Eye (tissue), 1 donor: ENCODE measurements at regions not wholly inside any gene's neighbourhood (a gene's known extent, or its start where the extent isn't known, plus 50 kb on each side); places are given as distances from the start of the nearest gene placed in this dataset.
"Not testable (repeated sequence)": the region's sequence is repeated elsewhere in the genome, so short reads cannot be mapped to it uniquely, and the experiment has no call there.

Experiments
- DNase-seq: peaks from one replicate; pipeline ENCODE4 v3.0.0-alpha.2; 2015

DNA sequence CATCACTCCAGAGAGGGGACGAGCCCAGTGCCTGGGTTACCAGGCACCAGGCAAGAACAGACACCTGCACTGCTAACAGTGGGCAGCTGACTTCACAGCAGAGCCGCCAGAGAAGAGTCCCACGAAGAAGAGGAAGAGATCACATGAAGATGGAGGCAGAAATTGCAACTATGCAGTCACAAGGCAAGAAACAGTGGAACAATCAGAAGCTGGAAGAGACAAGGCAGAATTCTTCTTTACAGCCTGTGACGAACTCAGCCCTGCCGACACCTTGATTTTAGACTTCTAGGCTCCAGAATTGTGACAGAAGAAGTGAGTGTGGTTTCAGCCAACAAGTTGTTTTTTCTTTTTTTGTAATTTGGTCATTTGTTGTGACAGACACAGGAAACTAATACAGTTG lies 59.2 kb downstream of the IL12A start:
- no peak for DNase-seq

DNA sequence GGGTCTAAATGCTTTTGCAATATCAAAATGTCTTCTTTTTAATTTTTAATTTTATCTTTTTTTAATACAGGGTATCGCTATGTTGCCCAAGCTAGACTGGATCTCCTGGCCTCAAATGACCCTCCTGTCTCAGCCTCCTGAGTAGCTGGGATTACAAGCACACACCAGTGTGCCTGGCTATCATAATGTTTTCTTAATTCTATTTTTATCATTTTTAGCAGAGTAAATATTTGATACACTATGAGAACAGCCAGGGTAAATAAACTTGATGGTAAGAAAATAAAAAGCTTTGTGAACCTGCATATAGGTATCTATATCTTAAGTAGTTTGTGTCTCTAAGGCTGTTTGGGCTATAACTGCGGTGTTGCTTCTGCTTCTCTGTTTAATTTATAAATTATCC lies 60.4 kb downstream of the IL12A start:
- no peak for DNase-seq

DNA sequence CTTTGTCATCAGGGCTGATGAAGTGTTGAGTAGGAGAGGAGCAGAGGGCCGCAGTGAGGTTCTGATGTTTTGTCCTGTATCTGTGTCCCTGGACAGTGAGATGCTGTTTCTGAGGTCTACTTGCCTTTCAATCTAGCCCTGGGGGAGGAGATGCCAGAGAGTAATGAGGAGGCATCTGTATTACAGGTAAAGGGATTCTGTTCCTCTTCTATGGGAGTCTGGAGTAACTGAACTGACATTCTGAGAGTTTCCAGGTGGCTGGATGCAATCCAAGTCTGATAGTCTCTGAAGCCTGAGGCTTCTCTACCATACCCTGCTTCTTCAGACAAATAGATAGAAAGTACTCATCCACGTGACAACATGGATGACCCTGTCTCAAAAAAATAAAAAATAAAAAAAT lies 60.9 kb downstream of the IL12A start:
- DNase-seq: peak; percentile 3

DNA sequence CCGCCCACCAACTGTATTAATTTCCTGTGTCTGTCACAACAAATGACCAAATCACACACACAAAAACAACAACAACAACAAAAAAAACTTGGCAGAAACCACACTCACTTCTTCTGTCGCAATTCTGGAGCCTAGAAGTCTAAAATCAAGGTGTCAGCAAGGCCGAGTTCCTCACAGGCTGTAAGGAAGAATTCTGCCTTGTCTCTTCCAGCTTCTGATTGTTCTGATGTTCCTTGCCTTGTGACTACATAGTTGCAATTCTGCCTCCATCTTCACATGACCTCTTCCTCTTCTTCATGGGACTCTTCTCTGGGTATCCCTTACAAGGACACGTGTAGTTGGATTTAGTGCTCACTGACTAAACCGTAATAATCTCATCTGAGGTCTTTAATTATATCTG lies 61.4 kb downstream of the IL12A start:
- no peak for DNase-seq

DNA sequence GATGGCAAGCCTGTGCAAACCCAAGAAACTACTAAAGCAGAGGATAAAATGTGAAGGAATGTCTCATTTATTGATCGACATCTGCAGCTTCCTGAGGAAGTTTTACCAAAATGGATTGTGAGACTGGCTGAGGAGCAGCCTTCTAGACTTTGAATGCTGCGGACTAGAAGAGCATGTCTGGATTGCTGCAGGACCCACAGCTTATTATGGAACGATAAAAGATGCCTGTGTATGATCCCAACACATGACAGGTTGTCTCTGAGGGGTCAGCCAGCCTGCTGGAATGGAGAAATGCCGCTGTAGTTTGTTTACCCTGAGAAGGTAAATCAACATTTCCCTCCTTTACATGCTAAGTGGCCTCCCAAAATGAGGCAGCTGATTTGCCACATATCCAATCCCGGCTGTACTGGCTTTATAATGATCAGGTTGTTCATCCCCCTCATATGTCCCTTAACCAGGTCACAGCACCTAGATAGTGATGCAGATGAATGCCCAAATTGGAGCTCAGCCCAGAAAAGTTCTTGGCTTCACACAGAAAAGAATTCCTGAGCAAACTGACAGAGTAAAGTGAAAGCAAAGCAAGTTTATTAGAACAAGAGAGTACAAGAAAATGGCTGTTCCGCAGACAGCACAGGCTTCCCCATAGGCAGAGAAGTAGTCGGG lies 63.9 kb downstream of the IL12A start:
- peak; percentile 11 for DNase-seq

DNA sequence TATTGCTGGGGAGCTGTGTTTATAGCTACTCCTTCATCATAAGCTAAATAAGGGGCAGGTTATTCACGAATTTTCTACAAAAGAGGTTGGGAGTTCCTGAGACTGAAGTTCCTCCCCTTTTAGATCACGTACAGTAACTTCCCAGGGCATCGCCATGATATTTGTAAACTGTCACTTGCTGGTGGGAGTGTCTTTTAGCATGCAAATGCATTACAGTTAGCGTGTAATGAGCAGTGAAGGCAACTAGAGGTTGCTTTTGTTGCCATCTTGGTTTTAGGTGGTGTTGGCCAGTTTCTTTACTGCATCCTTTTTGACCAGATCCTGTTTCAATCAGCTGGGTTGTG lies 64.4 kb downstream of the IL12A start:
- no peak for DNase-seq

DNA sequence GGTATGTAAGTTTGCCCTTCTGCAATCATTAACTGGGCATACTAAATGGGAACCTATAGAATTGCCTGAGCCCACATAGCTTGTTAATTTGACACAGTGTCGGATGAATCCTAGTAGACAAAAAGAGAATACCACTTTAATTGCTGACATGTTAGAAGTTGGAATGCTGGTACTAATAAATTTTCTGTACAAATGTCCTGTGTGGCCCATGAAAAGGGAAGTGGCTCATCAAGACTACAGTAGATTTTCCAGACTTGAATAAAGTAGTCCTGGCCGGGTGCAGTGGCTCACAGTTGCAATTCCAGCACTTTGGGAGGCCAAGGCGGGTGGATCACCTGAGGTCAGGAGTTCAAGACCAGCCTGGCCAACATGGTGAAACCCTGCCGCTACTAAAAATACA lies 66.2 kb downstream of the IL12A start:
- DNase-seq: not testable (repeated sequence)

DNA sequence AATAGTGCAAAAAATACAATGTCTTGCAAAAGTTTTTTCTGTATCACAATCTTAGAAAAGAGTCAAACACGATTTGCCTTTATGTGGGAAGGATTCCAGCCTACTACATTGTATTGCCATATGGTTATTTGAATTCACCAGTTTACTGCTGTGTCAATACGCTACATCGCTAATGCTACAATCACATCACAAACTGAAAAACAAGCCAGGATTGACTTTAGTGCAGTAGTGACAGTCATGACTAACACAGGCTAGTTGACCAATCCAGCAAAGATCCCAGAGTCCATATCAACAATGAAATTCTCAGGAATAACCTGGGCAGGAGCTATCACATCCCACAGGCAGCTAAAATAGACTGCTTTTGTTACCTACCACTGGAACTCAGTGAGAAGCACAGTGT lies 67.0 kb downstream of the IL12A start:
- DNase-seq: no peak

DNA sequence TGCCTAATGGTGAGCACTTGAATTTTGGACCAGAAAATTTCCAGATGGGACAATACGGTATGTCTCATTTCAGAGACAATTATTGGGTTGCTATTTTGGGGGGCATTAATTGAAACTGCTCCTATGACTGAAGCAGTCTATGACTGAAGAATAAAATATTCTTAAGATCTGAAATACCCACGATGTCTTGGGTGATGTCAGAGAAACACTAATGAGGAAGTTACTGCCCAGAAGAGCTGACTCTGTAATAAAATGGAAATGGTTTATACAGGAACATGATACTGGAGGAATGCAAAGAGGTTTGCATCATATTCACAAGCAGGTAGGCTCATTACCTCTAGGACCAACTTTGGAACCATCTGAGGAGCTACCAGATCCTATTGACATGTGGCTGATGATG lies 68.7 kb downstream of the IL12A start:
- no peak for DNase-seq

DNA sequence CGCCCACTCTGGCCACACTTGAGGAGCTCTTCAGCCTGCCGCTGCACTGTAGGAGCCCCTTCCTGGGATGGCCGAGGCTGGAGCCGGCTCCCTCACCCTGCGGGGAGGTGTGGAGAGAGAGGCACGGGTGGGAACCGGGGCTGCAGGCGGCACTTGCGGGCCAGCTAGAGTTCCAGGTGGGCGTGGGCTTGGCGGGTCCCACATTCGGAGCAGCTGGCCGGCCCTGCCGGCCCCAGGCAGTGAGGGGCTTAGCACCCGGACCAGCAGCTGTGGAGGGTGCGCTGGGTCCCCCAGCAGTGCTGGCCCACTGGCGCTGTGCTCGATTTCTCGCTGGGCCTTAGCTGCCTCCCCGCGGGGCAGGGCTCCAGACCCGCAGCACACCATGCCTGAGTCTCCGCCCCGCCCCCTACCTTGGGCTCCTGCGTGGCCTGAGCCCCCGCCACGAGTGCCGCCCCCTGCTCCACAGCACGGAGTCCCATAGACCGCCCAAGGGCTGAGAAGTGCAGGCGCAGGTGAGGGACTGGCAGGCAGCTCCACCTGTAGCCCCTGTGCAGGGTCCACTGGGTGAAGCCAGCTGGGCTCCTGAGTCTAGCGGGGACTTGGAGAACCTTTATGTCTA lies 71.9 kb downstream of the IL12A start:
- DNase-seq: no peak

DNA sequence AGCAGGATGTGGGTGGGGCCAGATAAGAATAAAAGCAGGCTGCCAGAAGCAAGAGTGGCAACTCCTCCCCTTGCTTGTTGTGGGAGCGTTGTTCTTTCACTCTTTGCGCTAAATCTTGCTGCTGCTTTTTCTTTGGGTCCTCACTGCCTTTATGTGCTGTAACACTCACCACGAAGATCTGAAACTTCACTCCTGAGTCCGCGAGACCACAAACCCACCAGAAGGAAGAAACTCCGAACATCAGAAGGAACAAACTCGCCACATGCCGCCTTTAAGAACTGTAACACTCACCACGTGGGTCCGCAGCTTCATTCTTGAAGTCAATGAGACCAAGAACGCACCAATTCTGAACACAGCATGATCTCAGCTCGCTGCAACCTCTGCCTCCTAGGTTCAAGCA lies 72.9 kb downstream of the IL12A start:
- DNase-seq: no peak

DNA sequence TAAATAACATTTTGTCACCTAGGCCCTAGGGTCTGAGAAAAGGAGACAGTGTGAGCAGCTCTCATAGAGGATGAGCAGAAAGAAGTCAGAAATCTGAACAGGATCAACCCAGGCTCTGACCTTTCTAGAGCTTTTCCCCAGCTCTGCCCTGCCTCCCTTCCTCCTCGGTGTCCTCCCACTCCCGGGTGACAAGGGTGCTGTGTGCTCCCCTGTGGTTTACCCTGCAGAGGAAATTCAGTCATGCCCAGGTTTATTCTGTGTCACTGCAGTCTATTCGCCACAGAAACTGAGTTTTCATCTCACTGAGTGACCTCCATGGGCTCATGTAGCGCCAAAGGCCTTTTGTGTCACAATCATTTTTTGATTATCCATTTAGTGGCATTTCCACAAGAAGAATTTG lies 76.6 kb downstream of the IL12A start:
- no peak for DNase-seq

DNA sequence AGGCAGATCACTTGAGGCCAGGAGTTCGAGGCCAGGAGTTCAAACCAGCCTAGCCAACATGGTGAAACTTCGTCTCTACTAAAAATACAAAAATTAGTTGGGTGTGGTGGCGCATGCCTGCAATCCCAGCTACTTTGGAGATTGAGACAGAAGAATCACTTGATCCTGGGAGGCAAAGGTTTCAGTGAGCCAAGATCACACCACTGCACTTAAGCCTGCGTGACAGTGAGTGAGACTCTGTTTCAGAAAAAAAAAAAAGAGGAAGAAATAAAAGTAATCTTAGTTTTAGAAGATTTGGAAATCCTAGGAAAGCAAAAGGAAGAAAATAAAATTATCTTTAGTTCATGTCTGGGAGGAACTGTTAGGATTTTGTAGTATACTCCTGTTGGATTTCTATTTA lies 77.2 kb downstream of the IL12A start:
- no peak for DNase-seq

DNA sequence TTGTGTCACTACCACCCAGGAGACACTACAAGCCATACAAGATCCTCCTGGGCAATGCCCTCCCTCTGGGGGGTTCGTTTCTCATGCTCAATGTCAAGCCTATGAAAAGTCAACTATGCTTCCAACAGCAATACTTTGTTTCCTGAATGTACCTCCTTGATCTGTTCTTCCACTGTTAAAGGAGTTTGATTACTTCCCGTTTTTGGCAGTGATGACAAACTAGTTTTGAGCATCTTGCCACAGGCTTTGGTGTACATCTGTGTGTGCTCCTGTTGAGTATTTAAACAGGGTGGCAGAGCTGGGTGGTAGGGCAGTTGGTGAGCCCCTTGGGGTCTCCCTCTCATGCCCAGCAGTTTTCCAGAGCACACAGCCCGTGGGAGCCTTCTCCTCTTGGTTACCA lies 81.4 kb downstream of the IL12A start:
- no peak for DNase-seq

DNA sequence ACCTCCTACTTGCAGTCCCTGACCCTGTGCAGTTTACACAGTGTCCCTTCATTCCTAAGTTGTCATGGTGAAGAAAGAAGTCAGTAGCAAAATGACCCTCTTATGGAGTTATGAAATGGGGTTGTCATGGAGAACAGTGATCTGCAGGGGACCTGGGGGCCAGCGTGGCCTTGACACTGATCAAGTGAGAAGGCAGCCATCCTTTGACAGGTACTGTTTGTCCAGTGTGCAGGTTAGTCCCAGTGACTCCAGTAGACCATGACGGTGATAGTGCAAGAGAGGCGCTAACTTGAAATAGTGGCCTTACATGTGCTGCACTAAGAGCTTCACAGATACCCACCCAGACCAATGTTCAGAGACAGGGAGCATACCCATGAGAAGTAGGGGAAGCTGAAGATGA lies 87.9 kb downstream of the IL12A start:
- DNase-seq: no peak

DNA sequence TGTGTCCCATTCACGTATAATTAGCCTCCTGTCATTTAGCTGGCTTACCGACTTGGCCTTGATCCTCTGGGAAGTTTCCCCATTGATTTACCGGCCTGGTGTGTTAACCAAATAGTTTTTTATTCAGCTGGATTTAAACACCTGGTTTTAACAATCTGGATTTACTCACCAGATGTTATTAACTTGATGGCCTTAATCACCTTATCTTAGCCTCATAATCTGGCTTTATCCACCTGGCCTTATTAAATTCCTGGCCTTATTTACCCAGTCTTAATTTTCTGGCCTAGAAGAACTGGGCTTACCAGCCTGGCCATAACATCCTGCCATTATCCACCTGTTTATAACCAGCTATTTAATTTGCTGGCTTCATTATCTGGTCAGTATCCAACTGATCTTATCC lies 89.9 kb downstream of the IL12A start:
- DNase-seq: no peak

DNA sequence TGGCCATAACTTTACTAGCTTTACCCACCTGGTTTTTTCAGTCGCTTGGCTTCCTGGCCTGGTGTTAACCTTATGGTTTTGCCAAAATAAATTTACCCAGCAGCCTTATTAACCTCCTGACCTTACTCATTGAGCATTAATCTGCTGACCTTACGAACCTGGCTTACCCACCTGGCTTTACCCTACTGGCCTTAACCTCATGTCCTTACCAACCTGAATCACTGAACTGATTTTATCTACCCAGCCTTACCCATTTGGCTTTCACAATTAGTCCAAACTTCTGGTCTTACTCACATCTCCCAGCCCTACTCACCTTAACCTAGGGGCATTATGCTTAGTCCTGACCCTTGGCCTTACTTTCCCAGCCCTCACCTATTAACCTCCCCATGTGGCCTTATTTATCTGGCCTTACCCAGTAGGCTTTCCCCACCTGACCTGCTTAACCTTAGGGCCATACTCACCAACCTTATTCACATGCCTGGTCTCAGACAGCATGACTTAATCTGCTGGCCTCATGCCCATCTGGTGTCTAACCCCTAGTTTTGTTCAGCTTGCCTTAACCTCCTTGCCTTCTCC lies 93.4 kb downstream of the IL12A start:
- DNase-seq: no peak

DNA sequence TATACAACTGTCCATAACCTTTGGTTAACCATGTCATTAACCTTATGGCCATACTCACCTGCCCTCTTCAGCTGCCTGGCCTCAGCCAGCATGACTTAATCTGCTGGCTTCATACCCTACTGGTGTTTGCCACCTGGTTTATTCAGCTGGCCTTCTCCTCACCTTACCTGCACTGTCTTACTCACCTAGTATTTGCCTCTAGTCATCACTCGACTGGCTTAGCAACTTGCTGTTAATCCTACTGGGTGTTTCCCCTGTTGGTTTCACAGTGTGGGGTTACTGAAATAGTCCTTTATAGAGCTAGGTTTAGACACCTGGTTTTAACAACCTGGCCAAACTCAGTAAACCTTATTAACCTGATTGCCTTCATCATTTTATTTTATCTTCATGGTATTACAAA lies 96.4 kb downstream of the IL12A start:
- no peak for DNase-seq

DNA sequence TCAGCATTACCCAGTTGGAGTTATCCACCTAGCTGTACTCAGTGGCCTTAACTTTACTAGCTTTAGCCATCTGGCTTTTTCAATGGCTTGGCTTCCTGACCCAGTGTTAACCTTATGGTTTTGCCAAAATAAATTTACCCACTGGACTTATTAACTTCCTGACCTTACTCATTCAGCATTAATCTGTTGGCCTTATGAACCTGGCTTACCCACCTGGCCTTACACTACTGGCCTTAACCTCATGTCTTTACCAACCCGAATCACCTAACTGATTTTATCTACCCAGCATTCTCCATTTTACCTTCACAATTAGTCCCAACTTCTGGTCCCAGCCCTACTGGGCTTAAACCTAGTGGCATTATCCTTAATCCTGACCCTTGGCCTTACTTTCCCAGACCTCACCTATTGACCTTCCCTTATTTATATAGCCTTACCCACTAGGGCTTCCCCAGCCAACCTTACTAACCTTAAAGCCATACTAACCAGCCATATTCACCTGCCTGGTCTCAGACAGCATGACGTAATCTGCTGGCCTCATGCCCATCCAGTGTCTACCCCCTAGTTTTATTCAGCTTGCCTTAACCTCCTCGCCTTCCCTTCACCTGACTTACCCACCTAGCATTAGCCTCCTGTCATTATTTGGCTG lies 100.0 kb downstream of the IL12A start:
- DNase-seq: no peak

DNA sequence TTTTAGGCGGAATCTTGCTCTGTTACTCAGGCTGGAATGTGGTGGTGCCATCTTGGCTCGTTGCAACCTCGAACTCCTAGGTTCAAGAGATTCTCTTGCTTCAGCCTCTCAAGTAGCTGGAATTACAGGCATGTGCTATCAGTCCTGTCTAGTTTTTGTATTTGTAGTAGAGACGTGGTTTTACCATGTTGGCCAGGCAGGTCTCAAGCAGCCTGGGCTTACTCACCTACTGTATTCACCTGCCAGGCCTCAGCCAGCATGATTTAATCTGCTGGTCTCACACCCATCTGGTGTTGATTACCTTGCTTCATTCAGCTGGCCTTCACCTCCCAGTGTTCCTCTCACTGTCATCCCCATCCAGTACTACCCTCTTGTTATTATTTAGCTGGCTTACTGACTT lies 102.0 kb downstream of the IL12A start:
- no peak for DNase-seq

DNA sequence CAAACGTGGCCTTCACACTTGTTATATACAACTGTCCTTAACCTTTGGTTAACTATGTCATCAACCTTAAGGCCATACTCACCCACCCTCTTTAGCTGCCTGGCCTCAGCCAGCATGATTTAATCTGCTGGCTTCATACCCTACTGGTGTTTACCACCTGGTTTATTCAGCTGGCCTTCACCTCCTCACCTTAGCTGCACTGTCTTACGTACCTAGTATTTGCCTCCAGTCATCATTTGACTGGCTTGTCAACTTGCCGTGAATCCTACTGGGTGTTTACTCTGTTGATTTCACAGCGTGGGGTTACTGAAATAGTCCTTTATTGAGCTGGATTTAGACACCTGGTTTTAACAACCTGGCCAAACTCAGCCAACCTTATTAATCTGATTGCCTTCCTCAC lies 102.8 kb downstream of the IL12A start:
- no peak for DNase-seq

DNA sequence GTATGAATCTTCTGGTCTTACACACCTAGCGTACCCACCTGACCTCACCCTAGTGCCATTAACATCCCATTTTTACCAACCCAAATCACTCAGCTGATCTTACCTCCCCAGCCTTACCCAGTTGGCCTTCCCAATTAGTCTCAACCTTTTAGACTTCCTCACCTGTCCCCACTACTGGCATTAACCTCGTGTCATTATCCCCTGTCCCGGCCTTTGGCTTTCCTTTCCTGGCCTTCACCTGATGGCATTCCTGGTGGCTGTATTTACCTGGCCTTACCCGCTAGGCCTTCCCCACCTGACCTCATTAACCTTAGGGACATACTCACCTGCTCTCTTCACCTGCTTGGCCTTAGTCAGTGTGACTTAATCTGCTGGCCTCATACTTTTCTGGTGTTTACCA lies 104.1 kb downstream of the IL12A start:
- no peak for DNase-seq

DNA sequence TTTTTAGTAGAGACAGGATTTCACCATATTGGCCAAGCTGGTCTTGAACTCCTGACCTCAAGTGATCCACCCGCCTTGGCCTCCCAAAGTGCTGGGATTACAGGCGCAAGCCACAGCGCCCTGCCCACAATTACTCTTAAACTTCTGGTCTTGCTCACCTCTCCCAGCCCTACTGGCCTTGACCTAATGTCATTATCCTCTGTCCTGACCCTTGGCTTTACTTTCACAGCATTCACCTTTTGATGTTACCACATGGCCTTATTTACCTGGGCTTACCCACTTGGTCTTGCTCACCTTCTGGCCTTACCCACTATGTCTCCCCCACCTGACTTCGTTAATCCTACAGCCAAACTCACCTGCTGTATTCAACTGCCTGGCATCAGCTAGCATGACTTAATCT lies 105.9 kb downstream of the IL12A start:
- DNase-seq: no peak

DNA sequence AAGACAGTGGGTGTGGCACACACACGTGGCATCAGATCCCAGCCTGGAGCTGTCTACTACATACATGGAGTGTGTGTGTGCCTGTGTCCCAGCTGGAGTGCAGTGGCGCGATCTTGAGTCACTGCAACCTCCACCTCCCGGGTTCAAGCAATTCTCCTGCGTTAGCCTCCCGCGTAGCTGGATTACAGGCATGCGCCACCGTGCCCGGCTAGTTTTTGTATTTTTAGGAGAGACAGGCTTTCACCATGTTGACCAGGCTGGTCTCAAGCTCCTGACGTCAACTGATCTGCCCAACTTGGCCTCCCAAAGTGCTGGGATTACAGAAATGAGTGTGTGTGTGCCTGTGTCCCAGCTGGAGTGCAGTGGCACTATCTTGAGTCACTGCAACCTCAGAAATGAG lies 108.8 kb downstream of the IL12A start:
- no peak for DNase-seq
